Activated CD4-positive, CD25-positive, alpha-beta regulatory T cell treated with anti-CD3 and anti-CD28 coated beads, Interleukin-2, amount 50 U/mL, for 24 hours (primary cell): ENCODE measurements at regions not wholly inside any gene's neighbourhood (a gene's known extent, or its start where the extent isn't known, plus 50 kb on each side); places are given as distances from the start of the nearest gene placed in this dataset.
"Not testable (repeated sequence)": the region's sequence is repeated elsewhere in the genome, so short reads cannot be mapped to it uniquely, and the experiment has no call there.

Source experiments
- ATAC-seq, 2 donors: fragments of 150-1000 bp; cut with Tn5 transposase; one replicate each; pipeline ENCODE4 v1.10.0; 2021; ENCODE audit warnings: mild to moderate bottlenecking in 1 of 2, moderate library complexity in 1 of 2

GRCh38 chr15:92805080-92805690 is 94.9 kb upstream of the CHD2 start:
- no peak for ATAC-seq

GRCh38 chr15:92806171-92806570 is 94.0 kb upstream of the CHD2 start:
- not testable (repeated sequence) for ATAC-seq

DNA sequence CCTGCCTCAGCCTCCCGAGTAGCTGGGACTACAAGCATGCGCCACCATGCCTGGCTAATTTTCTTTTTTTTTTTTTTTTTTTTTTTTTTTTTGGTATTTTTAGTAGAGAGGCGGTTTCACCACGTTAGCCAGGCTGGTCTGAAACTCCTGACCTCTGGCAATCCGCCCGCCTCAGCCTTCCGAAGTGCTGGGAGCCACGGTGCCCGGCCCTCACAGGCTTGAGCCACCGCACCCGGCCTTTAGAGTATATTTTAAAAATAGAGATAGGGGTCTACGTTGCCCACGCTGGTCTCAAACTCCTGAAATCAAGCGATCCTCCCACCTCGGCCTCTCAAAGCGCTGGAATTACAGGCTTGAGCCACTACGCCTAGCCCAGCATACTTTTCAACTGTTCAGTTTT is 93.4 kb upstream of the CHD2 start:
- ATAC-seq: no peak

DNA sequence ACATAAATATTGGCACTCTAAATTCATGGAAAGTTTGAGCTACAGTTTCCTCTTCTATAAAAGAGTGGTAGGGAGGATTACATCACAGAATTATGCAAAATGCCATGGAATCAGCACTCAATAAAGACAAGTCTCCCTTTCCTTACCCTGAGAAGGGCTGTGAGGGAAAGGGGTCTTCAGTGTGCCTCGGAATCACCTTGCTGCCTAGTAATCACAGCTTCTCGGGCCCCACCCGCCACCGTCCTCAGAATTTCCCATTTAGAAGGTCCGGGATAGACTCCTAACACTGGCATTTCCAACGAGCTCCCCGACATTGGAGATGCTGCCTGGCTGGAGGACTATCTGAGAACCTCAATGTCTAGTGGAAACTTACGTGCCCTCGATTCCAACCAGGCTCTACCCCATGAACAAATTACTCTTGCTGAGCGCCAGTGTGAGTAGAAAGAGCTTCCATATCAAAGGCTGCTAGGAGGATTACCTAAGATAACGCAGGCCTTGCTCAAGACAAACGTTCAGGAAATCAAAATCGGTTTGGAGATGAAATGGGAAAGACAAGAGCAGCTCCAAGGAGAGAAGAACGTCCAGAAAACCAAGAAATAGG is 92.1 kb upstream of the CHD2 start:
- ATAC-seq: no peak

DNA sequence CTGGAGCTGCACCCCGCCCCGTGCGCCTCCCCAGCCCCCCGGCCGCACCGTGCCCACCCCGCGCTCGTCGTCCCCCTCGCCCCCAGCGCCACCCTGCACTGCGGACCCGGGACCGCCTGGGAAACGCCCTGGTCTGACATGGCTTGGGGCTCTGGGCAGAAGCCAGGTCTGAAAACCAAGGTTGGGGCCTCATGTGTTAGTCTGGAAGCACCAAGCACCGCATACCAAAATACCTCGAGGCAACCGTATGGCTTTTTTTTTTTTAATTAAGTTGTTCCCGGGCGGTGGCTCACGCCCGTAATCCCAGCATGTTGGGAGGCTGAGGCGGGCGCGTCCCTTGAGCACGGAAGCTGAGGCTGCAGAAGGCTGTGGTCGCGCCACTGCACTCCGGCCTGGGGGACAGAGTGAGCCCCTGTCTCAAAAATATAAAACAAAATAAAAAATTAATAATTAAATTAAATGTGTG is 91.5 kb upstream of the CHD2 start:
- no peak for ATAC-seq

DNA sequence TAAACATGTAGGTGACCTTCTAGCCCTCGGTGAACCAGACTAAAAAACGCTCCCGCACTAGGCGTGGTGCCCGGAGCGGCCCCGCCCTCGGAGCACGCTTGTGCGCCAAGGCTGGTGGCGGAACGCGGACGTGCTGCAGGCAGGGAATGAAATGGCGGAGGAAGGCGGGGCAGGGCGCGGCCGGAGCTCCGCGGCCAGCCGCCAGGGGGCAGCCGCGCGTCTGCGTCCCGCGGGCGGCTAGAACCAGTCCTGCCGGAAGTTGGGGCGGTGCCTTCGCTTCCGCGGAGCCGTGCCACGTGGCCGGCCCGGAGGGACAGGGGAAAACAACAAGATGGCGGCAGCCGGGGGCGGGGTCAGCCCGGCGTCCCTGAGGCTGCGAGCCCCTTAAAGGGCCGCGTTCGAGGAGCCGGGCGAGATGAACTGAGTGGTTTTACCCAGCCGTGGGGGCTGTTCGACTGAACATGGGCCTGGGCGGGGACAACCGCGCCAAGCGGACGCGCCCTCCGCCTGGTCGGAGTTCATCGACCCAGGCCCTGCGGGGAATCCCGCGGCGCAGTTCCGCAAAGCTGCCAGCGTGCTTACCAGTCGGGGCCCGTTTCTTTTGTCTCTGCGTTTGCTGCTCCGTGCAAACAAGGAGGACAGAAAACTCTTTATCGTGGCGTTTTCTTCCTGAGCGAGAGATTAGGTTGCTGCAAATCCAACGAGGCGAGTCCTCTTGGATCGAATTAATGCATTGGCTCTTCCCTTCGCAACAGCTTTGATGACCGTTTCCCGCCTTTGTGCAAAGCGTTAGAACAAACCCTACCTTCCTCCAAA is 90.9 kb upstream of the CHD2 start:
- peak; percentile 83 to 85 for ATAC-seq

DNA sequence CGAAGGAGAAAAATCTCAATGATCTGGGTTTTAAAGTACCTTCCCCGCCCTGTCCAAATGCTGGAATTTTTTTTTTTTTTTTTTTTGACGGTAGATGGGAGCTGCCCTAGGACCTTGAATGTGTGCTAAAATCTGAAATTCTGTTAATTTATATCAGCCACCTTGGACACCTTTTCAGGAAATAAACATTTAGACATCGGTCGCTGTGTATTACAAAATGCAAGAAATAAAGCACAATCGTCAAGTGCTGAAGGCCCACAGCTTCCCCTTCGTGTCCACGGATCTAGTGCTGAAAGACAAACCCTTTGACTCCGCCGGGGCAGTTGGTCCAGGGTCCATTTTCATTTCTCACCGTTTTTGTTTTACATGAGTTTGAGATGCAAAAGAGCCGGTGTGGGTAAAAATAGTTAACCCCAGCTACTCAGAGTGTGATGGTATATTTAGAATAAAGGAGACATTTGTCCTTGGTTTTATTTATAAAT is 90.2 kb upstream of the CHD2 start:
- no peak for ATAC-seq

DNA sequence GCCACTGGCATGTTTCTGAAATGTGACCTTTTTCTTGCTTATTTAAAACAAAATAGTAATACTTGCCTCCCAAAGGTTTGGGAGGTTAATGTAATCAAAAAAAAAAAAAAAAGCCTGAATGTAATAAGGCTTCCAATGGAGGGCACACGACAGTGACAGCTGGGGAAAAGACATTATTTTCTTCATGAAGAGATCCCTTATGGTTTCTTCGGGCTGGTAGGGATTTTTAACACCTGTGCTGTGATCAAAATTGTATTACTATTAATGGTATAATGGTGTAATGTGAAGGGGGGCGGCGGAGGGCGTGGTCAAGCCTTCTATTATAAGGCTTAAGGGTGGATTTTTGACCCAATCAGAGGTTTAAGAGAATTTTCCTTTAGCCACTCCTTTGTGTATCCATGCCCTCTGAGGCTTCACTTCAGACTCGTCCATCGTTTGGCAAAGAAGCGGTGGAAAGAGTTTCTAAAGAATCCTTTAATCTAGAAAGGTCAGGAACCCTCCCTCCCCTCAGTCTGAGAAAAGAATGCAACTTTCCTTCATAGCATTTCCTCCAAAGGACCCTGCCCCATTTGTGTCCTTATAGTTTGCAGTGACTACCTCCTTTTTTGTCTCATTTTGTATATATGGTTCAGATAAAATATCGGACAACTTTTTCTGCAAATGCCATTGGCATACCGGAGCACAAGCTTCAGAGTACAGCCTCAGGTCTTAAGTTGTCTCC is 89.5 kb upstream of the CHD2 start:
- ATAC-seq: no peak

- no peak for ATAC-seq
Observed at GRCh38 chr15:92811148-92811913, 88.8 kb upstream of the CHD2 start.

DNA sequence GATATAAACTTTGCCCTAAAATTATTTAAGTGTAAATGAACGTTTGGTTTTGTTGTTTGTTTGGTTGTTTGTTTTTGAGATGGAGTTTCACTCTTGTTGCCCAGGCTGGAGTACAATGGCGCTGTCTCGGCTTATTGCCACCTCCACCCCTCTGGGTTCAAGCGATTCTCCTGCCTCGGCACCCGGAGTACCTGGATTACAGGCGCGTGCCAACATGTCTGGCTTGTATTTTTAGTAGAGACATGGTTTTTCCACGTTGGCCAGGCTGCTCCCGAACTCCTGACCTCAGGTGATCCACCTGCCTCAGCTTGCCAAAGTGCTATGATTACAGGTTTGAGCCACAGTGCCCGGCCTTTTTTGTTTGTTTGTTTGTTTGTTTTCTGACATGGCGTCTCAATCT is 87.9 kb upstream of the CHD2 start:
- no peak for ATAC-seq

DNA sequence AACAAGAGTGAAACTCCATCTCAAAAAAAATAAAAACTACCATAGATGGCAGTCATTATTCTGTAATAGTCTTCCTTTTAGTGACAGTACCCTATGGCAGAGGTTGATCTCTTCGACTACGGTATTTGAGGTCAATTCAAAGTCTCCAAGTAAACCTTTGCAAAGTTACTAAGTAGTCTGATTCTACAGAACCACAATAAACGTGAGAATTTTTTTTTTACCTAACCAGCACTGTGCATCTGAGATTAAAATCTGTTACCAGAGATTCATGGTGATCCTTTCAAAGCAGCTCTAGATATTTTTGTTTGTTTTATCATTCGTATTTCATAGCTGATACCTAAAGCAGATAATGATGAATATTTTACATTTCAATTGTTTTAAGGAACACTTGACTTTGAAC is 86.6 kb upstream of the CHD2 start:
- no peak for ATAC-seq

- no peak for ATAC-seq
Observed at GRCh38 chr15:92817339-92817886, 82.7 kb upstream of the CHD2 start.

DNA sequence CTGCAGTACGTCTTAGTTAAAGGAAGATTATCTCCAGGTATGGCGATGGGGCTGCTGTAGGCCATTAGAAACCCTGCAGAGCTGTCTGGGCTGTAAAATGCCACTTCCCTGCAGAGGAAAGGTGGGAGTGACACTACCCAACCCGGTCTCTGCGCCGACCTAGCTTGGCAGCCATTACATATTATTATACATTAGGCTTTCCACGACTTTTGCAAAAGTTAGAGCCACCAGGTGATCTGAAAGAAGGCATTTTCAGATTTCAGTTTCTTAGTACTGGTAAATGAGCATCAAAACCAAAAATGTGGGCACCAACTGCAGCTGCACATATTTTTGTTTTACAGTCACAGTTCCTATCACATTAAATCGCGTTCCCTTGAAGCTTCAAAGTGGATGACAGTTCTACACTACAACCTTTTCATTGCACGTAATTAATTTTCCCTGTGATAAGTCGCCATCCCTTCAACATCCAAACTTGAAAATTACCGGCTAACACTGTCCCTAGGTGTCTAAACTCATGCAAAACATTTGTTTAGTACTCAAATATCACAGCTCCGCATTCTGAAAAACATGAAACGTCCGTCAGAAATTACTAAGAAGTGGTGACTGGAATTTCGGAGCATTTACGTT is 81.4 kb upstream of the CHD2 start:
- no peak for ATAC-seq

- ATAC-seq: peak; percentile 28 to 37
Observed at GRCh38 chr15:92819278-92820235, 80.6 kb upstream of the CHD2 start.

DNA sequence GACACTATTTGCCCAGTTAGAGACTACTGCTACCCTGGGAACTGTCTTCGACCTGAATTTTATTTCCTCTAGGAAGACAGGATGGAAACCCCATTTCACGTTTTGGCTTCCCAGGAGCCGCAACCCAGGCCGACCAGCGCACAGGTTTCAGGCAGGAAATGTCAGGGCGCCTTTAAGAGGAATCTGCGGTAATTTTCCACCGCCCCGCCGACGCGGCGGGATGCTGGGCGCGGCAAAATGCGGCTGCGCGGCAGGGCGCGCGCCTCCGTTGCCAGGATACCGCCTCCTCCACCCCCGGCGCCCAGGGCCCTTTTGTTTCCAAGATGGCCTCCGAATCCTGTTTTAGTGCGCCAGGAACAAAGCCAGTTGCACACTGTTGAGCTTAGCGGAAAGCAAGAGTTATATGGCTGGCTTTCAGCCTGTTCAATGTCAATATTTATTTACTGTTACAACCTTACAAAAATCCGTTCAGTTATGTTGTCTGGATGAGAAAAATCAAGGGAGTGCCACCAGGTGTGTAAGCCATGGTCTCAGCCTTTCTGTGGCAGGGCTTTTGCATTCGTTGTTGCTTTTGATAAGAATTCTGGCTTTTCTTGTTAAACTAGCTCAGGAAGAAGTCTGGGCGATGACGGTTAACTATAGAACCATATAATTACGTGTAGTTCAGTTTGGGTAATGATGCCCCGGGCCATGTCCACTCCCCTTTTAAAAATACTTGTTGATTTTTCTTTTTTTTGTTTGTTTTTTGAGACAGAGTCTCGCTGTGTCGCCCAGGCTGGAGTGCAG is 79.7 kb upstream of the CHD2 start:
- ATAC-seq: peak; percentile 66 to 70

DNA sequence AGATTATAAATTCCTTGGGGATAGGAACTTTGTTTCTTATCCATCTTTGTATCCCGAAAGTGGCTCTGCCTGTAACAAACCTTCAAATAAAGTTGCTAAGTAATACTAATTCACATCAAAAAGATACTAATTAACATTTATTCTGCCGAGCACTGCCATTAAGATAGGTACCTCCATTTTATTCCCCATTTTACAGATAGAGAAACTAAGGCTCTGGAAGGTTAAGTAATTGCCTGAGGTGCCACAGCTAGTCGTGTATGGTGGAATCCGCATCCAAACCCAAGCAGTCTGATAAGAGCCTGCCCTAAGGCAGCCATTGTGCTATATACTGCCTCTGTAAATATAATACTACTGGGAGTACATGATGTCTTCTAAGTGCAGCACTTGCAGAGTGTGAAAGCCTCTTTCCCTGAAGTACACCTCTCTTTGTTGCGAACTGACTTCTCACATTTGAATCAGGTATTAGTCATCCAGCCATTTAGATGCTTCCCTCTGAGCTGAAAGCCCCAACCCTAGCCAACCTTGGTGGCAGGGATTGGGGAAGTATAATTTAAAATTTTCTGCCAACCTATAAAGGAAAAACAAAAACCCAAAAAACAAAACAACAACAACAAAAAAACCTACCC is 78.5 kb upstream of the CHD2 start:
- ATAC-seq: peak; percentile 72 to 76

- no peak for ATAC-seq
Observed at GRCh38 chr15:92822216-92823144, 77.6 kb upstream of the CHD2 start.

GRCh38 chr15:92825985-92826384 is 74.1 kb upstream of the CHD2 start:
- ATAC-seq: no peak
